GM11168 (cell line): ENCODE measurements at regions not wholly inside any gene's neighbourhood (a gene's known extent, or its start where the extent isn't known, plus 50 kb on each side); places are given as distances from the start of the nearest gene placed in this dataset.
"Not testable (repeated sequence)": the region's sequence is repeated elsewhere in the genome, so short reads cannot be mapped to it uniquely, and the experiment has no call there.

ENCODE experiments used
- in situ Hi-C: fragments of 300-500 bp; cut with MboI; formaldehyde crosslinking; loops from one replicate; pipeline ENCODE4 v1.12.0; 2022; ENCODE audit warnings: low sequenced_read_pairs; ENCODE audit not compliant: unreplicated experiment

DNA sequence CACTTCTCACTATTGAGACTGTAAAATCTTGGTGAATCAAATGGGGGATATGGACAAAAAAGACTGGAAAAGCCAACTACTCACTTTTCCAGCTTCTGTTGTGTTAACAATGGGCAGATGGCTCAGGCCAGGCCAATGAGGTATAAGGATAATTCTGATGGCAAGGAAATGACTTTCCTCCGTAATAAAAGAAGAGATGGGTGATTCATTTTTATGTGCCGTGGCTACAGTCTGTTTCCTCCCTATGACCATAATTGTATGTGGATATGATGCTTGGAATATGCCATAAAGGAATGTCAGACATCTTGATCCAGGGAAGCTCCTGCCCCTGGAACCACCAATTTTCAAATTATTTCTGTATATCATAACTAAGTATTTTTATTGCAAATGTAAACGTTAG is 406.8 kb downstream of the CCDC85A start:
- in situ Hi-C loops = no loop called here

DNA sequence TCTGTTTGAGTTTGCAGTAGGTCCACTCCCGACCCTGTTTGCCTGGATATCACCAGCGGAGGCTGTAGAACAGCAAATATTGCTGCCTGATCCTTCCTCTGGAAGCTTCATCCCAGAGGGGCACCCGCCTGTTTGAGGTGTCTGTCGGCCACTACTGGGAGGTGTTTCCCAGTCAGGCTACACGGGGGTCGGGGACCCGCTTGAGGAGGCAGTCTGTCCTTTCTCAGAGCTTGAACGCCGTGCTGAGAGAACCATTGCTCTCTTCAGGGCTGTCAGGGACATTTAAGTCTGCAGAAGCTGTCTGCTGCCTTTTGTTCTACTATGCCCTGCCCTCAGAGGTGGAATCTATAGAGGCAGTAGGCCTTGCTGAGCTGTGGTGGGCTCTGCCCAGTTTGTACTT is 422.3 kb downstream of the CCDC85A start:
- in situ Hi-C loops = not testable (repeated sequence)

DNA sequence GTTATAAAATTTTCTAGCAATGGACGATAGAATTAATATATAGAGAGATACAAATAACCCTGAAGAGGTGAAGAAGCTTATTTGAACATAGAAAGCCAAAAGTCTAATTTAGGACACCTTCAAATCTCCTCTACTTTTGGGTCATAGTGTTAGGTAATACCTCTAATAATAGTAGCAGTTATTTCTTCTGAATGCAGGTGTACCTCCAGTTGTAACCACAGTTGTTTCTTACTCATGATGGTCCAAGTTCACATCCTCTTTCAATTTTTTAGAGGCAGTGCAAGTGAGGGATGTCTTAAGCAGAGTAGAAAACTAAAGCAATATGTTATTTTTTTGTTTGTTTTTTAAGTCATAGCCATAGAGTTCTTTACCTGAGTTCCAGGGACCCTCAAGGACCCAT is 429.5 kb downstream of the CCDC85A start:
- in situ Hi-C loops = no loop called here

GRCh38 chr2:56613920-56614319 is 430.1 kb downstream of the CCDC85A start:
- in situ Hi-C loops = no loop called here

DNA sequence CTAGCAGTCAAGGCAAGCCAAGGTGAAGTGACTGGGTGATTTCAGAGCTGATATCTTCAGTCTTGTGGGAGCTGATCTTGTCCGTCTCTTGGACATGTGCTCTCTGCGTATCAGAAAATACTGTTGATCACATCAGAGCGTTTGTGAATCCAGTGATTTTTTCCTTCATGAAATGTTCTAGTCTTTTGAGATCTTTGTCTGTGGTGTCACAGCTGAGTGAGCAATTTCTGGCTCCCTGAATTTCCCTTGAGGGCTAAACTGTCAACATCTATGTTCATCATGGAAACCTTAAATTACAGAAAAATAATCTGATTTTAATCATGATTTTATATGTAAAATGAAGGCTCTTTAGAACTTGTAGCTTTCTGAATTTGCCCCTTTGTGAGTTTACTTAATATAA is 432.0 kb downstream of the CCDC85A start:
- in situ Hi-C loops = no loop called here

GRCh38 chr2:56624181-56624580 is 440.4 kb downstream of the CCDC85A start:
- in situ Hi-C loops = no loop called here

DNA sequence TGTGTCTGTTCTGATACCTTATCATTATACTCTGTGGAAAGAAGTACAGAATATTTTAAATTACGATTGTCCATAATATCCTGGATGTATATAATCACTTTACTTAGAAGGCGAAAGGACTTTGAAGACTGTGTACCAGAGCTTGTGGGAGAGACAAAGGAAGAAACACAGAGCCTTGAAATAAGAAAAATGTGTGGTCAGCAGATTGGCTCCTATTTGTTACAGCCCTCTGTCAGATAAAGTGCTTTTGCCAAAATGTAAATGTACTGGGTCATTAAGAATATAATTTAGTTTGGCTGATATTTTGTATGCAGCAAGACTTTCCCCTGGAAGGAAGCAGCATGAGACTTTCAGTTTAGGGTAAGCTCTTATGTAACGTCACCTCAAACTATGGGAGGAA is 443.1 kb downstream of the CCDC85A start:
- in situ Hi-C loops = no loop called here

DNA sequence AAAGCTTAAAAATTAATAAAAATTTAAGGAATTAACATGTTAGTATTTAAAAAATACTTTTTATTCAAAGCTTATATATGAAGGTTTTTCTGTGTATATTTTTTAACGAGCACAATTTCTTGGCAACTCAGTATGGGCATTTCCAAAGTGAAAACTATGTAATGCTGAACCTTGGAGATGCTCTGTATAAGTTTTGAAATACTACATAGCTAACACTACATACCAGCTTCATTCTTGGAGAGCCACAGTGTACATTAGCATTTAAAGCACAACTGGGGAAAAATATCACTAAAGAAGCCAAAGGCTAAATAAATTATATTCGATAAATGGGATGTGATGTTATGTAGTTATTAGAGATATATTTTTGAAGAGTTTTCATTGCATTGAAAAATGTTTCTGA is 446.5 kb downstream of the CCDC85A start:
- in situ Hi-C loops = no loop called here

- in situ Hi-C loops = no loop called here
Observed at GRCh38 chr2:56647997-56648396, 464.2 kb downstream of the CCDC85A start.

DNA sequence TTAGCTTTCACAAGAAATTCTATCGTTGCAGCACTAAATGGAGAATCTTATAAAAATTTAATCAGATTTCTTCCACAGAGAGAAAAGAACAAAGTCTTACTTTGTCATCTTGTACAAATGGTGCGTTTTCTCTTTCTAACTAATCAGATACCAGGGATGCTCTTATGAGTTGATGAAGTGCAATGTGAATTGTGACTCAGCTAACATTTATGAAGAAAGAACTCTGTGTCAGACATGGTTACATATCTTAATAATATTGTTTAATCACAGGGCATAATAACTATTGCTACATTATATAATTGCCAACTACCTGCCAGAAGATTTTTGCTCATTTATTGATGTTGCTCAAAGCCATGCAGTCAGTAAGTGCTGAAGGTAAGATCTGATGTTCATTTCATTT is 465.0 kb downstream of the CCDC85A start:
- in situ Hi-C loops = no loop called here

- in situ Hi-C loops = no loop called here
Observed at GRCh38 chr2:56654936-56655335, 471.1 kb downstream of the CCDC85A start.

DNA sequence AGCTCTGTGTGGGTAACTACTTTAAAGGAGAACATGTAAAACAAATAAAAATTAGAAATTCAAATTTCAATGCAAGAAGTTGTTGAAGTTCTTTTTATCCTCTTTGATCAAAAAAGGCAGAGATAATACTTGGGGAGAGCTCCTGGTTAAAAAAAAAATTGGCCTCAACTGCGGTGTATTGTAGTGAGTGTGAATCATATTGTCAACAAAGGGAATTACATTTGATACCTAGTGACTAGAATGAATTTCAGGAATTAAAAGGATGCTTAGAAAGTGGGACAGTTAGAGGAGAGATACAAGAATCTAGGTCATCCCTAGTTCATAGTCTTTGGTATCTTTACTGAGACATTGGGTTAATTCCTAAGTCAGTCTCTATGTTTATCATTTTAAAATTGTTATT is 473.0 kb downstream of the CCDC85A start:
- in situ Hi-C loops = no loop called here

DNA sequence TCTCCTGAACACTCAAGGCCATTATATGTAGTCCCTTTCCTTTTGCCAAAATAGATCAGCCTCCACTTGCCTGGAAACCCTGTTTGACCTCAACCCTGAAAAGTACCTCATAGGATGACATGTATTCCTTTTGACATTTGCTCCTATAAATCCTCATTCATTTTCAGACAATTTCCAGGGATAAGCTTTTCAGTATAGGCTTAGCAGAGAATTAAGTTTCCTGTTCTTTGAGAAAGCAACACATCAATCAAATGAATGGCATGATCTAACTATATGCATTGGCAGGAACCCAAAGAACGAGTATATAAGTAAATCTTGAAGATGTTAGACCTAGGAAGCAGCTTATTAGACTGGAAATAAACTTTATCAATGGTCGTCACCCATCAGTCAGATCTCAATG is 483.0 kb downstream of the CCDC85A start:
- in situ Hi-C loops = no loop called here

DNA sequence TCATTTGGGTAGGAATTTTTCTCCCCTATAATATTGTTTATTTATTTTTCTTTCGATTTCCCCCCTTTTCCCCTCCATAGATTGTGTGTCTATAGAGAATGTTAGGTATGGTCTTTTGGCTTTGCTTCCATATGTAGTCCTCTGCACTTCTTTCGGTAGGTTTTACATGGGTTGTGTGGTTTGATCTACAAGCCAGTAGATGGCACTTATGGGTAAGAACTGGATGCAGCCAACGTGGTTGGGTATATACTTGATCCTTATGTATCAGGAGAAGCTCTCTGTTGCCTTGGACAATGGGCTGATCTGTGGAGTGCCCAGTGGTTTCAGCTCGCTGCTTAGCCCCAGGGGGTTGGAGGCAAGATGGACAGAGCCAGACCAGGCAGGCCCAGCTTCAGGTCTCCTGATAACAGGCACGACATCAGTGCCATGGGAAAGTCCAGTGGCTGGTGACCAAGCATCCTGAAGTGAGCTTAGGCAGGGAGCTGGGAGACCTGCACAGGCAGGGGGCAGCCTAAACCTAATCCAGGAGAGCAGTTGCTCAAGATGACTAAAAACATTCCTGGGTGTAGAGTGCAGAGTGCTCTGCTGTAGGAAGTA is 488.3 kb downstream of the CCDC85A start:
- in situ Hi-C loops = no loop called here

GRCh38 chr2:56674084-56674483 is 490.3 kb downstream of the CCDC85A start:
- in situ Hi-C loops = no loop called here

DNA sequence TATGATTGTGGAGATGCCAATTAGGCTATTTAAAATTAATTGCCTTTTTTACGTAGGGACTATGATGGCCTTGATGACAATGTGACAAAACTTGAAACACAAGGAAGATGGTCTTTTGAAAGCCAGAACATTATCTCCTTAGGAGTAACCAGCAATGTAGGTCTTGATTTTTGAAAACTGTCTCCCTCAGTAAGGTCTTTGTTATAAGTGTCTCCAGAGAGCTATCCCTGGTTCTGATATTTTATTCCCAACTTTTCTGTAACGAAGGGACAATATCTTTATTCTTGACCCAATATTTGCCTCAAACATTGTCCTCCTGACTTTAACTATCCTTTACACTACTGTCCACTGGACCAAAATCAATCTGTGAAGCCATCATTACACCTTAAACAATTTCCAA is 493.2 kb downstream of the CCDC85A start:
- in situ Hi-C loops = no loop called here

GRCh38 chr2:56680971-56681631 is 497.3 kb downstream of the CCDC85A start:
- in situ Hi-C loops = no loop called here

DNA sequence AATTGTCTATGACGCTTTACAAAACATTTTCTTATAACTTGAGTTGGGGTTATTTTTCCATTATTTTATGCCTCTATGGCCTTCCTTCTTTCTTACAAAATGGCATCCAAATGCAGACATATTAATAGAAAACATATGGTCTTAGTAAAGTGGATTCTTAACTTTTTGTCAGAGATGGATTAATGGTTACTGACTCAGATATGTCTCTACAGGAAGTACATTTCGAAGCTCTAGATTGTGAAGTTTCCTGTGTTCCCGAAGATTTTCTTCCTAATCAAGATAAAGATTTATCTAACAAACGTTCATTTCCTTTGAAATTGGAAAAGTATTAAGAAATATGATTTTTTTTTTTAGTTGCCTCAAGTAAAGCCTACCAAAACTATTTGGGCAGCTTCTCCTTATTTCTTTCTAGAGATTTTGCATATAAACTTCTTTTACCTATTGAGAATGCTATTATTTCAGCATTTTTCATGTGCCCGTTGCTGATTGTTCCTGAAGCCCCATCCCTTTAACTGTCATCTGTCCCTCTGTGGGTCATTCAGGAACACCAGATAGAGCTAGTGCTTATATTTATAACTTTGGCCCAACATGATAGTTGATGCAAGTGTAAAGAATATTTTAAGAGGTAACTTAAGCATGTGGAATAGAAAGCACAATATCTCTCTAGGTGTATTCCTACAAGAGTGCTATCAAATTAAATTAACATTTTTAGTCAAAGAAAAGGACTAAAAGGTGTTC is 498.0 kb downstream of the CCDC85A start:
- in situ Hi-C loops = no loop called here

- in situ Hi-C loops = no loop called here
Observed at GRCh38 chr2:56682397-56682760, 498.6 kb downstream of the CCDC85A start.

DNA sequence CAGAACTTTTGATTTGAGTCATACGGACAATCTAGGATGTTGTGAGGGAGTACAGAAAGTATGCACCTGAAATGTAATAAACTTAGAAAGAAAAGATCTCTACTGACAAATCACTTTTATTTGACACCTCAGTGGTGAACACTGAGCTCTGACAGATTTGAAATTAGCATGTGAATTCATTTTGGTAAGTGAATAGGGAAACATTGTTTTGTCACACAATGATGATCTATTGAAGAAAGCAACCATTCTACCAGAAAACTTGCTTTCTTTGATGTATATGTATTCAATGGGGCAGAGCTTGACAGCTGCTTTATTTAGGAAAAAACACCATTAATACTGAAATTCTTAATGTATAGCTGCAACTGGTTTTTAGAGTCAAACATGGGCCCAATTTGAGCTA is 500.5 kb downstream of the CCDC85A start:
- in situ Hi-C loops = no loop called here

DNA sequence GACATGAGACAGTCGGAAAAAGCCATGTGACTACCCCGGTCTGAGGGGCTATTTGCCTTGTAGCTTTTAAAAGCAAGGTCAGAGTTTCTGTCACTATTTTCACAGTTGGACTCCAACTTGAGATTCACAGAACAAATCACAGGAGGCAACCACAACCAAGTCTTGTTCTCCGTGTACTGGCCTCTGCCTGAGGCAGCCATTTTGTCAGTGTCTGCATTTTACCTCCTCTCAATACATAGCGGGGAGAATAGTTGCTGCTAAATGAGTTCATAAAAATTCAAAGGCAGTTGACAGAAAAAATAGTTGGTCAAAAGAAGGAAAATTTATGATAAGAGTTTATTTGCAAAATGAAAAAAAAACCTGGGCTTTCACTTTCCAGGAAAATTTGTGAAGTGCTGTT is 501.4 kb downstream of the CCDC85A start:
- in situ Hi-C loops = no loop called here

DNA sequence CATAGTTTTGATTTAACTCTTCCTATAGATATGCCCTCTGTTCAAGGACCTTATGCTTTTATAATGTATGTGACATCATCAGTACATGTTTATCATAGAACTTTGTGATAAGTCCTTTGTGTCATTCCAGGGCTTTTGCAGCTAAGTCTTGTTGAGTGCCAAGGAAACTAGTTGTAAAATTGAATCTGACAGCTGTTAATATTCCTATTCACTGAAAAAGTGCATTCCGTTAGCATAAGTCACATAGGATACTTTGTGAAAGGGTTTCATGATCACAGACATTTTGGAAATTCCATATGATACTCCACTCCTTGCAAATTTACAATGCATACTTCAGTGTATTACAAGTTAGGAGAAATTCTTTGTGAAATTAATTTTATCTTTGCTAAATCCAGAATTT is 503.4 kb downstream of the CCDC85A start:
- in situ Hi-C loops = no loop called here
